Astrocyte (in vitro differentiated cells and primary cell): ENCODE measurements at regions not wholly inside any gene's neighbourhood (a gene's known extent, or its start where the extent isn't known, plus 50 kb on each side); places are given as distances from the start of the nearest gene placed in this dataset.

Source experiments
- EZH2 ChIP-seq: IDR thresholded peaks from 2 replicates; pipeline ENCODE4 v1.6.1; 2012; ENCODE audit warnings: mild to moderate bottlenecking, low read length, inconsistent platforms; ENCODE audit not compliant: insufficient read depth
- TF ChIP-seq, protein P1 (sequence below): IDR thresholded peaks from 2 replicates; pipeline ENCODE4 v1.5.1; 2011; ENCODE audit warnings: low read depth, mild to moderate bottlenecking, inconsistent platforms, low read length, moderate library complexity; ENCODE audit not compliant: insufficient read depth

DNA sequence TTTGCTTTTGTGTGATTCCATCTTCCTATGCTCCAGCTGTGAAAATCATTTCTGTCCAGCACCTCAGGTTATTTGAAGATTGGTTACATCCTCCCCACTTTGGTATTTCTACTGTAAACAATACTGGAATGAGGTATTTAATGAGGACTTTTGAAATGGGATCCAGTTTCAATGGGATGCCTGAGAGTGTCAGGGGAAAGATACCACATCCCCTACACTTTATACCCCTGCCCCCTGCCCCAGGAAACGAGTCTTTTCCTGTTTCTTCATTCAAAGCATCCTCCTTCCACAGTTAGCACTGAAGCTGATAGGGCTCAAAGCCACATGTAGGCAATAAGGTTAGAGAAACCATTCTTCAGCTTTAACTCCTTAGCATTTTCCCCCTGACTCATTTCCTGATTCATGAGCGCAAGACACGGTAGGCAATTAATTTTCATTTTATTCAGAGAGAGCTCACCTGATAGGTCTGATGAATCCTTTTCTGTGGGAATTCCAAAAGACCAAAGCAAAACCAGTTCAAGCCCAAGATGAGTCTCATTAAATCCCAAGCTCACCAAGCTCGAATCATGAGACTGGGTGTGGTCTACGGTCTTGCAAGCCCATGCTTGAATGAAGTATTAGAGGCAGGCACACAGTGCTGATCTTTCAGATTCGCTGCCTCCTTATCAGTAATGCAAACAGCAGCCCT, 143.6 kb upstream of the CRY1 start:
- TF ChIP-seq, protein P1, sequence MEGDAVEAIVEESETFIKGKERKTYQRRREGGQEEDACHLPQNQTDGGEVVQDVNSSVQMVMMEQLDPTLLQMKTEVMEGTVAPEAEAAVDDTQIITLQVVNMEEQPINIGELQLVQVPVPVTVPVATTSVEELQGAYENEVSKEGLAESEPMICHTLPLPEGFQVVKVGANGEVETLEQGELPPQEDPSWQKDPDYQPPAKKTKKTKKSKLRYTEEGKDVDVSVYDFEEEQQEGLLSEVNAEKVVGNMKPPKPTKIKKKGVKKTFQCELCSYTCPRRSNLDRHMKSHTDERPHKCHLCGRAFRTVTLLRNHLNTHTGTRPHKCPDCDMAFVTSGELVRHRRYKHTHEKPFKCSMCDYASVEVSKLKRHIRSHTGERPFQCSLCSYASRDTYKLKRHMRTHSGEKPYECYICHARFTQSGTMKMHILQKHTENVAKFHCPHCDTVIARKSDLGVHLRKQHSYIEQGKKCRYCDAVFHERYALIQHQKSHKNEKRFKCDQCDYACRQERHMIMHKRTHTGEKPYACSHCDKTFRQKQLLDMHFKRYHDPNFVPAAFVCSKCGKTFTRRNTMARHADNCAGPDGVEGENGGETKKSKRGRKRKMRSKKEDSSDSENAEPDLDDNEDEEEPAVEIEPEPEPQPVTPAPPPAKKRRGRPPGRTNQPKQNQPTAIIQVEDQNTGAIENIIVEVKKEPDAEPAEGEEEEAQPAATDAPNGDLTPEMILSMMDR = no peak
- no peak for TF ChIP-seq EZH2
